WERI-Rb-1 (cell line): ENCODE measurements at regions not wholly inside any gene's neighbourhood (a gene's known extent, or its start where the extent isn't known, plus 50 kb on each side); places are given as distances from the start of the nearest gene placed in this dataset.

Experiments
- DNase-seq: peaks from one replicate; pipeline ENCODE4 v3.0.0-alpha.2; 2020
- H3K27ac ChIP-seq: fragments of 250-450 bp; sonication (Bioruptor Pico); 2 replicates; pipeline ENCODE4 v1.5.1; 2020; ENCODE audit warnings: mild to moderate bottlenecking, moderate library complexity
- H3K27me3 ChIP-seq: fragments of 250-450 bp; sonication (Bioruptor Pico); 2 replicates; pipeline ENCODE4 v1.5.1; 2021; ENCODE audit warnings: mild to moderate bottlenecking, low read depth, moderate library complexity; ENCODE audit not compliant: insufficient read depth, severe bottlenecking
- H3K36me3 ChIP-seq: fragments of 250-450 bp; sonication (Bioruptor Pico); 2 replicates; pipeline ENCODE4 v1.5.1; 2020; ENCODE audit warnings: mild to moderate bottlenecking, moderate library complexity
- H3K4me3 ChIP-seq: 2 replicates; pipeline ENCODE4 v1.5.1; 2011; ENCODE audit warnings: low read depth, mild to moderate bottlenecking, control low read depth, low read length
- H3K9me3 ChIP-seq: fragments of 250-450 bp; sonication (Bioruptor Pico); 2 replicates; pipeline ENCODE4 v1.5.1; 2021; ENCODE audit warnings: mild to moderate bottlenecking, moderate library complexity; ENCODE audit not compliant: severe bottlenecking
- CTCF ChIP-seq: IDR thresholded peaks from 2 replicates; pipeline ENCODE4 v1.5.1; 2011; ENCODE audit warnings: low read depth, mild to moderate bottlenecking, control low read depth, inconsistent platforms, low read length

GRCh38 chrX:34576864-34577263, 80.2 kb downstream of the TMEM47 start:
- no peak for TF ChIP-seq CTCF
- peaks cover 4% of the 10 kb centered on the region for H3K27me3 ChIP-seq
- DNase-seq: no peak

GRCh38 chrX:34565981-34566380, 91.1 kb downstream of the TMEM47 start:
- H3K9me3 ChIP-seq: peaks cover 2% of the 10 kb centered on the region
- no peaks in the 10 kb centered on the region for H3K36me3 ChIP-seq
- TF ChIP-seq CTCF: no peak
- H3K27ac ChIP-seq: no peak overlapping the region
- H3K27me3 ChIP-seq: no peaks in the 10 kb centered on the region
- DNase-seq: no peak
- no peak overlapping the region for H3K4me3 ChIP-seq

More at GRCh38 chrX:34576864-34577263, 80.2 kb downstream of the TMEM47 start:
- no peak overlapping the region for H3K4me3 ChIP-seq
- no peak overlapping the region for H3K27ac ChIP-seq
- no peaks in the 10 kb centered on the region for H3K9me3 ChIP-seq
- H3K36me3 ChIP-seq: no peaks in the 10 kb centered on the region

DNA sequence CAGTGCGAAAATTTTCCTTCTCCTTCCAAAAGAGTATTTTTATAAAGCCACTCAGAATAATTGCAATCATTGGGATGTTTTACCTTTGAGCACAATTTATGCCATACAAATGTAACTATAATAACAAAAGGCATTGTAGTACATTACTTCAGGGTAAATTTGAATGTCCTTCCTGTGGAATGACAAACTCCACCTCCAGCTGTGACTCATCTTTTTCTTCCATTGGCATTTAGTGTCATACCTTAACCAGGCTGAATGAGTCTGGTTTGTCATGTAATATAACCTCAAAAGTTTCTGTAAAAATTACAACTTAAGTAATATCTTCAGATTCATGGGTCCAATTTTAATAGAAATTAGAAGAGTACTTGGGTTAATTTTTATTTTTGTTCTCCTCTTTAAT, 93.3 kb downstream of the TMEM47 start:
- DNase-seq: no peak
- Histone ChIP-seq H3K4me3 (no peak overlapping the region), H3K36me3 (no peaks in the 10 kb centered on the region), H3K27ac (no peak overlapping the region), H3K9me3 (peaks cover 2% of the 10 kb centered on the region), H3K27me3 (no peaks in the 10 kb centered on the region)
- no peak for TF ChIP-seq CTCF

- Histone ChIP-seq H3K27me3 (no peaks in the 10 kb centered on the region), H3K27ac (no peak overlapping the region), H3K36me3 (no peaks in the 10 kb centered on the region), H3K9me3 (no peaks in the 10 kb centered on the region), H3K4me3 (no peak overlapping the region)
- no peak for TF ChIP-seq CTCF
- DNase-seq: no peak
These were observed 94.0 kb downstream of the TMEM47 start for GRCh38 chrX:34563061-34563460.

GRCh38 chrX:34562006-34562405, 95.1 kb downstream of the TMEM47 start:
- no peak overlapping the region for H3K4me3 ChIP-seq
- TF ChIP-seq CTCF: no peak
- DNase-seq: no peak

DNA sequence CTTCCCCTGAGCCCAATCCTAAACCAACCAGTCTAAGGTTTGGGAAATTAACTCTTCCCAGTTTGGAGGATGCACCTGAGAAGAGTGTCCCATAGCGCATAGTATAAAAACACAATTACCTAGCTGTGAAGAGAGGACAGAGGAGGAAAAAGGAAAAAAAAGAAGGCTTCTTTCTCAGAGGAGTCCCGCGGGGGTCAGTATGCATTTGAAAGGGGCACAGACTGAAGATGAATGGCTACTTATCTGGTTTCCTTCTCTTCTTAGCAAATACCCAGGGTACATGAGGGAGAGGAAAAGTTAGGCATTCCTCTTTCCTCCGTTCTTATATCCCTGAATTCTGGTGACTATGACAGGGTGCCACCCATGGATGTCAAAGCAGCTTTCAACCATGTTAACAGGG, 96.9 kb downstream of the TMEM47 start:
- DNase-seq: no peak
- no peak overlapping the region for H3K27ac ChIP-seq
- H3K27me3 ChIP-seq: no peaks in the 10 kb centered on the region
- no peaks in the 10 kb centered on the region for H3K9me3 ChIP-seq
- H3K36me3 ChIP-seq: no peaks in the 10 kb centered on the region
- no peak for TF ChIP-seq CTCF
- no peak overlapping the region for H3K4me3 ChIP-seq

More at GRCh38 chrX:34562006-34562405, 95.1 kb downstream of the TMEM47 start:
- H3K36me3 ChIP-seq: no peaks in the 10 kb centered on the region
- no peaks in the 10 kb centered on the region for H3K9me3 ChIP-seq
- H3K27ac ChIP-seq: no peak overlapping the region
- H3K27me3 ChIP-seq: no peaks in the 10 kb centered on the region
